ENCODE measurements at regions not wholly inside any gene's neighbourhood (a gene's known extent, or its start where the extent isn't known, plus 50 kb on each side); places are given as distances from the start of the nearest gene placed in this dataset.

DNA sequence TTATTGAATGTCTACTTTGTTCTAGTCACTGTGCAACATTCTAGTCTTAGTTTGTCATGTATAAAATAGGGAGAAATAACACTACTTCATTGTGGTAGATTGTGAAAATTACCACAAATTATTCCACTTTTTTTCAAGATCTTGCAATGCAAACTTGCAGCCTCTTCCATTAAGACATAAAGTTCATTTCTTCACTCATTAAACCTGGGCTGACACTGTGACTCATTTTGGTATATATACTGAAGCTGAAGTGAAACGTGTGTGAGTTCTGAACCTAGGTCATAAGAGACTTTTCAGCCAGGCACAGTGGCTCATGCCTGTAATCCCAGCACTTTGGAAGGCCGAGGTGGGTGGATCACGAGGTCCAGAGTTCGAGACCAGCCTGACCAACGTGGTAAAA is 329.0 kb downstream of the BCKDHB start (continued):
- TF ChIP-seq ZNF391 (tag by site-specific recombination; IDR thresholded peaks at IDR 0.05; ENCODE audit: borderline replicate concordance, low read depth) = no peak

DNA sequence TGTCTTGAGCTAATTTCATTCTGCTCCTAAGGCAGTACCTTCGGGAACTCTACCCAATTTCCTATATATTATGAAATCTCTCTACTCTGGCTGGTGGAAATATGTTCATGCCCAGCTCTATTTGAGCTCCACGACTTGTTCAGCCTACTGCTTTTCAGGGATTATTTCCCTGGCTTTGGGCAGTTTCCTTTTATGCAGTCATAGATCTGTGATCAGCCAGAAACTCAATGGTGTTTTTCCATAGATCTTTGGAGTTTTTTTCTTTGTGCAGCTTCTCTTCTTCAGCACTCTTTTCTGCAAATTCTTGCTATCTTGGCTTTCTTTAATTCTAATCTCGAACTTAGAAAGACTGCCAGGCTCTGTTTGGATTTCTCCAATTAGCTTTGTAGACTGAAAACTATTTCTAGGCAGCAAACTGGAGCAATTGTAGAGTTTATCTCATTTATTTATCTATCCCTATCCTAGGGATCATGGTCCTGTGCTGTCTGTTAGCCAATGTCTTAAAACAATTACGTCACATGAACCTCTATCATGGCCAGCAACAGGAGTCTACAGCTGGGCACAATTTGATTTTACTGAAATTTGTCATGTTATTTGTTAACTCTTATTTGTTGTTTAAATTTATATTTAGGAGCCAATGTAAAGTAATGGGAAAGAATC is 328.4 kb downstream of the BCKDHB start:
- H3K4me3 ChIP-seq (ENCODE audit: low read depth, low read length) = no peak overlapping the region
- ChIA-PET POLR2A (no interaction called here), CTCF (no interaction called here)
- no peak overlapping the region for H3K27ac ChIP-seq (ENCODE audit: extremely low read depth, low read depth, low read length)
- no peaks in the 10 kb centered on the region for H3K36me3 ChIP-seq (ENCODE audit: control insufficient read depth in 2 of 2, insufficient read depth in 1 of 2, low read length in 2 of 2)
- no peaks in the 10 kb centered on the region for H3K4me1 ChIP-seq (ENCODE audit: control insufficient read depth, insufficient read depth, low read length)
- TF ChIP-seq YY2 (tag by site-specific recombination; IDR thresholded peaks at IDR 0.05) (no peak), ZNF776 (tag by site-specific recombination; IDR thresholded peaks at IDR 0.05; ENCODE audit: borderline replicate concordance) (no peak), ZNF302 (tag by site-specific recombination; IDR thresholded peaks at IDR 0.05; ENCODE audit: low read depth) (no peak), ZNF785 (tag by site-specific recombination; IDR thresholded peaks at IDR 0.05) (no peak), ZNF571 (tag by site-specific recombination; IDR thresholded peaks at IDR 0.05) (no peak), ZNF677 (tag by site-specific recombination; IDR thresholded peaks at IDR 0.05) (no peak), ZNF521 (tag by site-specific recombination; IDR thresholded peaks at IDR 0.05) (no peak)
- TF ChIP-seq, protein P1, sequence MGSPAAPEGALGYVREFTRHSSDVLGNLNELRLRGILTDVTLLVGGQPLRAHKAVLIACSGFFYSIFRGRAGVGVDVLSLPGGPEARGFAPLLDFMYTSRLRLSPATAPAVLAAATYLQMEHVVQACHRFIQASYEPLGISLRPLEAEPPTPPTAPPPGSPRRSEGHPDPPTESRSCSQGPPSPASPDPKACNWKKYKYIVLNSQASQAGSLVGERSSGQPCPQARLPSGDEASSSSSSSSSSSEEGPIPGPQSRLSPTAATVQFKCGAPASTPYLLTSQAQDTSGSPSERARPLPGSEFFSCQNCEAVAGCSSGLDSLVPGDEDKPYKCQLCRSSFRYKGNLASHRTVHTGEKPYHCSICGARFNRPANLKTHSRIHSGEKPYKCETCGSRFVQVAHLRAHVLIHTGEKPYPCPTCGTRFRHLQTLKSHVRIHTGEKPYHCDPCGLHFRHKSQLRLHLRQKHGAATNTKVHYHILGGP (tag by site-specific recombination; IDR thresholded peaks at IDR 0.05) = no peak
- H3K9me3 ChIP-seq (ENCODE audit: control insufficient read depth, insufficient read depth, low read depth, low read length) = no peaks in the 10 kb centered on the region

DNA sequence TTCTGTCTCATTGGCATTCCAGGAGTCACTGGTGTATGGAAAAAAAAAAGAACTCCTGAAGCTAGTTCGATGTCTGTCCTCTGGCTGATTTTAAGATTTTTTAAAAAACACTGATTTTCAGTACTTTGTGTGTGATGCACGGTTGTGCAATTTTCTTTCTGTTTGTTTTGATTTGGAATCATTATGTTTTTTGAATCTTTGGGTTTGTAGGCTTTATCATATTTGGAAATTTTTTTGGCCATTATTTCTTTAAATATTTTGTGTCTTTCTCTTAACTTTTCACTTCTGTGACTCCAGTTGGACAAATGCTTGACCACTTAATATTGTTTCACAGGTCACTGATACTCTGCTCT is 327.2 kb downstream of the BCKDHB start:
- CTCF ChIA-PET = interaction anchor here (0.6 kb wide), 1 partner anchor 228 kb away, joined by 3 read pairs; no protein-coding TSS in a partner anchor
- no peak overlapping the region for H3K4me3 ChIP-seq (ENCODE audit: low read depth, low read length)
- no peaks in the 10 kb centered on the region for H3K9me3 ChIP-seq (ENCODE audit: control insufficient read depth, insufficient read depth, low read depth, low read length)
- H3K36me3 ChIP-seq (ENCODE audit: control insufficient read depth in 2 of 2, insufficient read depth in 1 of 2, low read length in 2 of 2) = no peaks in the 10 kb centered on the region
- no peaks in the 10 kb centered on the region for H3K4me1 ChIP-seq (ENCODE audit: control insufficient read depth, insufficient read depth, low read length)
- TF ChIP-seq ZNF843 (tag by site-specific recombination; IDR thresholded peaks at IDR 0.05) (no peak), ZNF529 (tag by site-specific recombination; IDR thresholded peaks at IDR 0.05; ENCODE audit: insufficient replicate concordance) (no peak), ZFP3 (tag by site-specific recombination; IDR thresholded peaks at IDR 0.05; ENCODE audit: low read depth) (no peak), HOXD13 (CRISPR knock-in tag; IDR thresholded peaks at IDR 0.05; ENCODE audit: borderline replicate concordance) (no peak), ZNF561 (tag by site-specific recombination; IDR thresholded peaks at IDR 0.05; ENCODE audit: borderline replicate concordance) (no peak), TCF7L2 (IDR thresholded peaks at IDR 0.05; ENCODE audit: borderline replicate concordance, low read depth, low read length) (no peak), ZNF621 (tag by site-specific recombination; IDR thresholded peaks at IDR 0.05) (no peak), SCRT1 (tag by site-specific recombination; IDR thresholded peaks at IDR 0.05; ENCODE audit: borderline replicate concordance) (no peak), ZNF624 (tag by site-specific recombination; IDR thresholded peaks at IDR 0.05) (no peak)
- TF ChIP-seq, protein P2, sequence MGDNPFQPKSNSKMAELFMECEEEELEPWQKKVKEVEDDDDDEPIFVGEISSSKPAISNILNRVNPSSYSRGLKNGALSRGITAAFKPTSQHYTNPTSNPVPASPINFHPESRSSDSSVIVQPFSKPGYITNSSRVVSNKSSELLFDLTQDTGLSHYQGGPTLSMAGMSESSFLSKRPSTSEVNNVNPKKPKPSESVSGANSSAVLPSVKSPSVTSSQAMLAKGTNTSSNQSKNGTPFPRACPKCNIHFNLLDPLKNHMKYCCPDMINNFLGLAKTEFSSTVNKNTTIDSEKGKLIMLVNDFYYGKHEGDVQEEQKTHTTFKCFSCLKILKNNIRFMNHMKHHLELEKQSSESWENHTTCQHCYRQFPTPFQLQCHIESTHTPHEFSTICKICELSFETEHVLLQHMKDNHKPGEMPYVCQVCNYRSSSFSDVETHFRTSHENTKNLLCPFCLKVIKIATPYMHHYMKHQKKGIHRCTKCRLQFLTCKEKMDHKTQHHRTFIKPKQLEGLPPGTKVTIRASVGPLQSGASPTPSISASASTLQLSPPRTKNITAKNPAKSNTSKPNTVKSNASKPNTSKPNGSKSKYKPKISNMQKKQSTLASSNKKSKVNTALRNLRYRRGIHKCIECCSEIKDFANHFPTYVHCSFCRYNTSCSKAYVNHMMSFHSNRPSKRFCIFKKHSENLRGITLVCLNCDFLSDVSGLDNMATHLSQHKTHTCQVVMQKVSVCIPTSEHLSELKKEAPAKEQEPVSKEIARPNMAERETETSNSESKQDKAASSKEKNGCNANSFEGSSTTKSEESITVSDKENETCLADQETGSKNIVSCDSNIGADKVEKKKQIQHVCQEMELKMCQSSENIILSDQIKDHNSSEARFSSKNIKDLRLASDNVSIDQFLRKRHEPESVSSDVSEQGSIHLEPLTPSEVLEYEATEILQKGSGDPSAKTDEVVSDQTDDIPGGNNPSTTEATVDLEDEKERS (tag by site-specific recombination; IDR thresholded peaks at IDR 0.05) = no peak
- TF ChIP-seq, protein P3, sequence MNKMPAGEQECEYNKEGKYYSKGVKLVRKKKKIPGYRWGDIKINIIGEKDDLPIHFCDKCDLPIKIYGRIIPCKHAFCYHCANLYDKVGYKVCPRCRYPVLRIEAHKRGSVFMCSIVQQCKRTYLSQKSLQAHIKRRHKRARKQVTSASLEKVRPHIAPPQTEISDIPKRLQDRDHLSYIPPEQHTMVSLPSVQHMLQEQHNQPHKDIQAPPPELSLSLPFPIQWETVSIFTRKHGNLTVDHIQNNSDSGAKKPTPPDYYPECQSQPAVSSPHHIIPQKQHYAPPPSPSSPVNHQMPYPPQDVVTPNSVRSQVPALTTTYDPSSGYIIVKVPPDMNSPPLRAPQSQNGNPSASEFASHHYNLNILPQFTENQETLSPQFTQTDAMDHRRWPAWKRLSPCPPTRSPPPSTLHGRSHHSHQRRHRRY (tag by site-specific recombination; IDR thresholded peaks at IDR 0.05) = no peak
- POLR2A ChIA-PET = no interaction called here
- H3K27ac ChIP-seq (ENCODE audit: extremely low read depth, low read depth, low read length) = no peak overlapping the region
